ENCODE measurements at regions not wholly inside any gene's neighbourhood (a gene's known extent, or its start where the extent isn't known, plus 50 kb on each side); places are given as distances from the start of the nearest gene placed in this dataset.

GRCh38 chr13:79225487-79226232 is 180.4 kb downstream of the RBM26 start:
- Histone ChIP-seq H3K27ac (no peak overlapping the region), H3K4me1 (peaks cover 0 to 29% (median 8%) of the 10 kb centered on the region in 4 donors), H3K4me3 (no peak overlapping the region), H3K9me3 (no peaks in the 10 kb centered on the region), H3K27me3 (no peaks in the 10 kb centered on the region), H3K36me3 (no peaks in the 10 kb centered on the region)
- no peak for TF ChIP-seq EP300 (IDR thresholded peaks at IDR 0.05; ENCODE audit: low read depth)
- no peak for TF ChIP-seq POLR2AphosphoS5 (IDR thresholded peaks at IDR 0.05)
- TF ChIP-seq CTCF (IDR thresholded peaks at IDR 0.05), result no peak
- TF ChIP-seq POLR2A (IDR thresholded peaks at IDR 0.05), result no peak
- no peak for DNase-seq
- in situ Hi-C loops (cut with MboI; ENCODE audit: low pct_ligation_motif_present in 1 of 4, low pct_unique_long_range_greater_than_20kb in 1 of 4, low sequenced_read_pairs in 3 of 4) (no loop called here), intact Hi-C loops (cut with DNase I; ENCODE audit: low total_unique reads) (no loop called here)
- 66% methylated on average over 5 of the region's 5 CpGs; no CpG with 5 or more reads in 1 of the 2 donors for WGBS, 2 donors (ENCODE audit: low coverage in 1 of 2)

GRCh38 chr13:79222427-79223205 is 183.4 kb downstream of the RBM26 start:
- TF ChIP-seq CTCF (IDR thresholded peaks at IDR 0.05), result no peak
- no peak for TF ChIP-seq POLR2A (IDR thresholded peaks at IDR 0.05)
- no peak for TF ChIP-seq EP300 (IDR thresholded peaks at IDR 0.05; ENCODE audit: low read depth)
- no peak for TF ChIP-seq POLR2AphosphoS5 (IDR thresholded peaks at IDR 0.05)
- Histone ChIP-seq H3K4me3 (no peak overlapping the region), H3K36me3 (no peaks in the 10 kb centered on the region), H3K27me3 (no peaks in the 10 kb centered on the region), H3K27ac (no peak overlapping the region), H3K9me3 (no peaks in the 10 kb centered on the region), H3K4me1 (peaks cover 0 to 20% (median 8%) of the 10 kb centered on the region in 4 donors)
- in situ Hi-C loops (cut with MboI; ENCODE audit: low pct_ligation_motif_present in 1 of 4, low pct_unique_long_range_greater_than_20kb in 1 of 4, low sequenced_read_pairs in 3 of 4), result no loop called here
- DNase-seq, result no peak
- intact Hi-C loops (cut with DNase I; ENCODE audit: low total_unique reads), result no loop called here
- 80 to 88% methylated on average over 2 to 4 of the region's 4 CpGs for WGBS, 2 donors (ENCODE audit: low coverage in 1 of 2)

GRCh38 chr13:79212064-79212619 is 193.9 kb downstream of the RBM26 start:
- no peaks in the 10 kb centered on the region for H3K4me1 ChIP-seq

More at GRCh38 chr13:79212064-79212619, 193.9 kb downstream of the RBM26 start:
- Histone ChIP-seq H3K9me3 (no peaks in the 10 kb centered on the region), H3K4me3 (no peak overlapping the region), H3K36me3 (no peaks in the 10 kb centered on the region), H3K27ac (no peak overlapping the region), H3K27me3 (no peaks in the 10 kb centered on the region)
- in situ Hi-C loops (cut with MboI; ENCODE audit: low pct_ligation_motif_present in 1 of 4, low pct_unique_long_range_greater_than_20kb in 1 of 4, low sequenced_read_pairs in 3 of 4), result no loop called here
- intact Hi-C loops (cut with DNase I; ENCODE audit: low total_unique reads), result no loop called here
- WGBS, 2 donors (ENCODE audit: low coverage in 1 of 2), result 50 to 54% methylated on average over 10 of the region's 10 CpGs
- DNase-seq, result no peak
- TF ChIP-seq CTCF (IDR thresholded peaks at IDR 0.05) (no peak), EP300 (IDR thresholded peaks at IDR 0.05; ENCODE audit: low read depth) (no peak), POLR2A (IDR thresholded peaks at IDR 0.05) (no peak), POLR2AphosphoS5 (IDR thresholded peaks at IDR 0.05) (no peak)

Data from transverse colon (tissue), 4 donors.